ENCODE measurements at regions not wholly inside any gene's neighbourhood (a gene's known extent, or its start where the extent isn't known, plus 50 kb on each side); places are given as distances from the start of the nearest gene placed in this dataset.

DNA sequence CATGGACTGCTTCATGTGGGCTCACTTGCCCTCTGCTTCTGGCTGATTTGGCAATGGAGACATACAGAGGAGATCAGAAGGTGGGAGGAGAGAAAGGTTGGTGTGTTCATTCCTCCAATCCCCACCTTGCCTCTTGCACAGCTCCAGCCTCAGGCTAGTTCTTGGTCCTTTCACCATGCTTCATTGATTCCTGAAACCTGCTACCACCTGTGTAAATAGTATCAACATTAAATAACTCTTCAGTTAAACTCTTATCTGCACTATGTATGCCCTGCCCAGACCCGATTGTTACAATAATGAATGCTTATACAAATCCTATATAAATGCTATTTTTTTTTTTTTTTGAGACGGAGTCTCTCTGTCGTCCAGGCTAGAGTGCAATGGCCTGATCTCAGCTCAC is 174.5 kb downstream of the CD83 start:
- TF ChIP-seq, protein P1, sequence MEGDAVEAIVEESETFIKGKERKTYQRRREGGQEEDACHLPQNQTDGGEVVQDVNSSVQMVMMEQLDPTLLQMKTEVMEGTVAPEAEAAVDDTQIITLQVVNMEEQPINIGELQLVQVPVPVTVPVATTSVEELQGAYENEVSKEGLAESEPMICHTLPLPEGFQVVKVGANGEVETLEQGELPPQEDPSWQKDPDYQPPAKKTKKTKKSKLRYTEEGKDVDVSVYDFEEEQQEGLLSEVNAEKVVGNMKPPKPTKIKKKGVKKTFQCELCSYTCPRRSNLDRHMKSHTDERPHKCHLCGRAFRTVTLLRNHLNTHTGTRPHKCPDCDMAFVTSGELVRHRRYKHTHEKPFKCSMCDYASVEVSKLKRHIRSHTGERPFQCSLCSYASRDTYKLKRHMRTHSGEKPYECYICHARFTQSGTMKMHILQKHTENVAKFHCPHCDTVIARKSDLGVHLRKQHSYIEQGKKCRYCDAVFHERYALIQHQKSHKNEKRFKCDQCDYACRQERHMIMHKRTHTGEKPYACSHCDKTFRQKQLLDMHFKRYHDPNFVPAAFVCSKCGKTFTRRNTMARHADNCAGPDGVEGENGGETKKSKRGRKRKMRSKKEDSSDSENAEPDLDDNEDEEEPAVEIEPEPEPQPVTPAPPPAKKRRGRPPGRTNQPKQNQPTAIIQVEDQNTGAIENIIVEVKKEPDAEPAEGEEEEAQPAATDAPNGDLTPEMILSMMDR (IDR thresholded peaks at IDR 0.05) = no peak
- no peak for TF ChIP-seq EP300 (IDR thresholded peaks at IDR 0.05; ENCODE audit: low read depth)
